ENCODE measurements at regions not wholly inside any gene's neighbourhood (a gene's known extent, or its start where the extent isn't known, plus 50 kb on each side); places are given as distances from the start of the nearest gene placed in this dataset.

DNA sequence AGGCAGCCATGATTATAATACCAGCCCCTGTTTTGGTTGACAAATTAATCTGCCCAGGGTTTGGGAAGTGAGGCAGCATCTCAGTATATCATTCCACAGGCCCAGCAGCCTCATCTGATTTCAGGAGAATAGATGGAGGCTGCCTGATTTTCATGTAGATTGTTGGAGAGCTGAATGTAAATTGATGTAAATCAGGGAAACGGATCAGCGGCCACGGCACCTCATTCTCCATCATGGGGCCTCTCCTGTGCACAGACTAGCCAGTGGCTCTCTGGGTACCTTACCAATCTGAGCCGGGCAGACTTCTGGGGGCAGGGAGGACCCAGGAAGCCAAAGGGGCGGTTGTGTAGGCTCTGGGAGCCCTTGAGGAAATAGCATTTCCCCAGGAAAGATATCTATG lies 63.7 kb upstream of the GSC start:
- TF ChIP-seq, protein P1, sequence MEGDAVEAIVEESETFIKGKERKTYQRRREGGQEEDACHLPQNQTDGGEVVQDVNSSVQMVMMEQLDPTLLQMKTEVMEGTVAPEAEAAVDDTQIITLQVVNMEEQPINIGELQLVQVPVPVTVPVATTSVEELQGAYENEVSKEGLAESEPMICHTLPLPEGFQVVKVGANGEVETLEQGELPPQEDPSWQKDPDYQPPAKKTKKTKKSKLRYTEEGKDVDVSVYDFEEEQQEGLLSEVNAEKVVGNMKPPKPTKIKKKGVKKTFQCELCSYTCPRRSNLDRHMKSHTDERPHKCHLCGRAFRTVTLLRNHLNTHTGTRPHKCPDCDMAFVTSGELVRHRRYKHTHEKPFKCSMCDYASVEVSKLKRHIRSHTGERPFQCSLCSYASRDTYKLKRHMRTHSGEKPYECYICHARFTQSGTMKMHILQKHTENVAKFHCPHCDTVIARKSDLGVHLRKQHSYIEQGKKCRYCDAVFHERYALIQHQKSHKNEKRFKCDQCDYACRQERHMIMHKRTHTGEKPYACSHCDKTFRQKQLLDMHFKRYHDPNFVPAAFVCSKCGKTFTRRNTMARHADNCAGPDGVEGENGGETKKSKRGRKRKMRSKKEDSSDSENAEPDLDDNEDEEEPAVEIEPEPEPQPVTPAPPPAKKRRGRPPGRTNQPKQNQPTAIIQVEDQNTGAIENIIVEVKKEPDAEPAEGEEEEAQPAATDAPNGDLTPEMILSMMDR (IDR thresholded peaks at IDR 0.05; ENCODE audit: low read depth, low read length, poor library complexity, severe bottlenecking), result no peak
- TF ChIP-seq EZH2phosphoT487 (IDR thresholded peaks at IDR 0.05; ENCODE audit: borderline replicate concordance, low read length), result no peak

All from DOHH2 (cell line).